ENCODE measurements at regions not wholly inside any gene's neighbourhood (a gene's known extent, or its start where the extent isn't known, plus 50 kb on each side); places are given as distances from the start of the nearest gene placed in this dataset.

DNA sequence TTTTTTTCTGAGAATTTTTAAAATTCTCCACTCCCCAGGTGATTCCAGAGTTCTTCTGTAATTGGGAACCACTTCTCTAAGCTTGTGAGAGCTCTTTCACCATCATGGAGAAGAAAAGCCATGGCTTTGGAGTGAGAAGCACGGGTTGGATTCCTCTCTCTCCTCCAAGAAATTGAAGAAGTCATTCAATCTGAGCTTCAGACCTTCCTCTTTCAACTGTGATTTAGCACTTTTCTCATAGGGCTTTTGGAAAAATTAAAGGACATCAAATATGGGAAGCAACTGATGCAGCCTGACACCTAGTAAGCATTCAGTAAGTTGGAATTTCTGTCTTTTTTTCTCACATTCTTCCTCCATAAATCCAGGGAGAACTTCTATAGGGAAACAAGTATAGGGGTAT lies 580.4 kb upstream of the KLF4 start:
- Mint-ChIP-seq H3K4me3 (no peak overlapping the region), H3K9me3 (peaks cover 6% of the 10 kb centered on the region), H3K36me3 (ENCODE audit: low read depth) (no peaks in the 10 kb centered on the region), H3K4me1 (no peaks in the 10 kb centered on the region), H3K27ac (ENCODE audit: unreplicated experiment) (no peak overlapping the region), H3K27me3 (ENCODE audit: low read depth) (peaks cover 3% of the 10 kb centered on the region)
- TF ChIP-seq, protein P1, sequence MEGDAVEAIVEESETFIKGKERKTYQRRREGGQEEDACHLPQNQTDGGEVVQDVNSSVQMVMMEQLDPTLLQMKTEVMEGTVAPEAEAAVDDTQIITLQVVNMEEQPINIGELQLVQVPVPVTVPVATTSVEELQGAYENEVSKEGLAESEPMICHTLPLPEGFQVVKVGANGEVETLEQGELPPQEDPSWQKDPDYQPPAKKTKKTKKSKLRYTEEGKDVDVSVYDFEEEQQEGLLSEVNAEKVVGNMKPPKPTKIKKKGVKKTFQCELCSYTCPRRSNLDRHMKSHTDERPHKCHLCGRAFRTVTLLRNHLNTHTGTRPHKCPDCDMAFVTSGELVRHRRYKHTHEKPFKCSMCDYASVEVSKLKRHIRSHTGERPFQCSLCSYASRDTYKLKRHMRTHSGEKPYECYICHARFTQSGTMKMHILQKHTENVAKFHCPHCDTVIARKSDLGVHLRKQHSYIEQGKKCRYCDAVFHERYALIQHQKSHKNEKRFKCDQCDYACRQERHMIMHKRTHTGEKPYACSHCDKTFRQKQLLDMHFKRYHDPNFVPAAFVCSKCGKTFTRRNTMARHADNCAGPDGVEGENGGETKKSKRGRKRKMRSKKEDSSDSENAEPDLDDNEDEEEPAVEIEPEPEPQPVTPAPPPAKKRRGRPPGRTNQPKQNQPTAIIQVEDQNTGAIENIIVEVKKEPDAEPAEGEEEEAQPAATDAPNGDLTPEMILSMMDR (conservative IDR thresholded peaks at IDR 0.05) = no peak
- DNase-seq (ENCODE audit: low read depth, low spot score) = no peak

DNA sequence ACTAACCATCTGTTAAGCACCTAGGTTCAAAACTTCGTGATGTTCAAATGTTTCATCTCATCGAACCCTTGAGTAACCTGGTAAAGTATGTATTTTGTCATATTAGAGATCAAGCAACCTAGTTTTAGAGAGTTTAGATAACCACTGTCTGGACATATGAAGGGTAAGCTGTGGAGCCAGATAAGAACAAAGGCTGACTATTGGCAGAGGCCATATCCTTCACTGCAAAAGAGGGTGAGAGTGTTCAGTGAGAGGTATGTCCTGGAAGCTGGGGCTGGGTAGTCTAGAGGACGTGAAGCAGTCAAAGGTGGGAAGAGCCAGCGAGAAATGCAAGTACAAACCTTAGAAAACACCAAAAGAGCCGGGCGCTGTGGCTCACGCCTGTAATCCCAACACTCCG lies 573.1 kb upstream of the KLF4 start:
- TF ChIP-seq, protein P1 (conservative IDR thresholded peaks at IDR 0.05) = no peak
- DNase-seq (ENCODE audit: low read depth, low spot score) = no peak
- Mint-ChIP-seq H3K4me3 (no peak overlapping the region), H3K4me1 (no peaks in the 10 kb centered on the region), H3K27me3 (ENCODE audit: low read depth) (peaks cover 3% of the 10 kb centered on the region), H3K9me3 (peaks cover 6% of the 10 kb centered on the region), H3K27ac (ENCODE audit: unreplicated experiment) (no peak overlapping the region), H3K36me3 (ENCODE audit: low read depth) (no peaks in the 10 kb centered on the region)

DNA sequence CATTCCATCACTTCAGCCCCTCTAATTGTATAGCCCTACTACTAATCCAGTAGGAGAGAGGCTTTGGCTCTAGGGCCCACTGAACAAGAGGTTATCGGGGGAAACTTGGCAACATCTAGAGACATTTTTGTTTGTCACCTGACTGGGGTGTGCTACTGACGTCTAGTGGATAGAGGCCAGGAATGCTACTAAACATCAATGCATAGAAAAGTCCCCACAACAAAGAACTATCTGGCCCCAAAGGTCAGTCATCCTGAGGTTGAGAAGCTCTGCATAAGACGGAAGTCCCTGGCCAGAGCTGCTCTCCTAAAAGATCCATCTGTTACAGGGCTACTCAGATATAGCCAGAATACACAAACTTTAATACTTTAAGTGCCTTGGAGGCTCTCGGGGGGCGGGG lies 570.6 kb upstream of the KLF4 start:
- Mint-ChIP-seq H3K27ac (ENCODE audit: unreplicated experiment) (no peak overlapping the region), H3K36me3 (ENCODE audit: low read depth) (no peaks in the 10 kb centered on the region), H3K9me3 (no peaks in the 10 kb centered on the region), H3K4me3 (no peak overlapping the region), H3K4me1 (no peaks in the 10 kb centered on the region), H3K27me3 (ENCODE audit: low read depth) (peaks cover 3% of the 10 kb centered on the region)
- DNase-seq (ENCODE audit: low read depth, low spot score) = no peak
- TF ChIP-seq, protein P1 (conservative IDR thresholded peaks at IDR 0.05) = no peak

DNA sequence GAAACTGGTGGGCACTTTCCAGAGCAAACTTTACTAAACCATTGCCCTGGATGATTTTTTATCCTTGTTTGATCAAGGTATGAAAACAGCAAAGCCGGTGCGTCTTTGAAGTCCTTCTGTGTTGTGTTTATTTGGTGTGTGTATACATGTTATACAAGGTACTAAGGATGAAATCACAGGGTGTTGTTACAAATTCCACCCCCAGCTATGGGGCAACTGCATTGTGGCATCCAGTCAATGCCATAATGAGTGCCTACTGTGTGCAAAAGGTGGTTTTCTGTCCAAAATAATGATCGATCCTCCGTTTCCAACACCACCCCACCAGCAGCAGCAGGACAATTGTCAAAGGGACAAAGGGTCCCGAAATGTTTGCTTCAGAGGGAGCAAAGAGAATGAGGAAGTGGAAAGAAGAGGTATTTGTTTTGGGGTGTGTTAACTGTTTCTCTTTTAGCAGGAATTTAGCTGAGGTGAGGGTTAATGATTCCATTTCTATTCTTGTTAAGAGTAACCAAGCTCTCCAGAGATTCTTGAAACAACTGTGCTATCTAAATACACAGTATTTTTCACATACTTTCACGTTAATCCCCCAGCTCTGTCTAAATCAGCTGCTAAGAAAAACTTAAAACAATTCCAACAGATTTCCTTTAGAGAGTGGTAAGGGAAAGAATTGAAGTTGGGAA lies 568.7 kb upstream of the KLF4 start:
- Mint-ChIP-seq H3K4me3 (no peak overlapping the region), H3K27me3 (ENCODE audit: low read depth) (no peaks in the 10 kb centered on the region), H3K36me3 (ENCODE audit: low read depth) (no peaks in the 10 kb centered on the region), H3K27ac (ENCODE audit: unreplicated experiment) (no peak overlapping the region), H3K4me1 (peaks cover 9% of the 10 kb centered on the region), H3K9me3 (no peaks in the 10 kb centered on the region)
- TF ChIP-seq, protein P1 (conservative IDR thresholded peaks at IDR 0.05) = no peak
- no peak for DNase-seq (ENCODE audit: low read depth, low spot score)

DNA sequence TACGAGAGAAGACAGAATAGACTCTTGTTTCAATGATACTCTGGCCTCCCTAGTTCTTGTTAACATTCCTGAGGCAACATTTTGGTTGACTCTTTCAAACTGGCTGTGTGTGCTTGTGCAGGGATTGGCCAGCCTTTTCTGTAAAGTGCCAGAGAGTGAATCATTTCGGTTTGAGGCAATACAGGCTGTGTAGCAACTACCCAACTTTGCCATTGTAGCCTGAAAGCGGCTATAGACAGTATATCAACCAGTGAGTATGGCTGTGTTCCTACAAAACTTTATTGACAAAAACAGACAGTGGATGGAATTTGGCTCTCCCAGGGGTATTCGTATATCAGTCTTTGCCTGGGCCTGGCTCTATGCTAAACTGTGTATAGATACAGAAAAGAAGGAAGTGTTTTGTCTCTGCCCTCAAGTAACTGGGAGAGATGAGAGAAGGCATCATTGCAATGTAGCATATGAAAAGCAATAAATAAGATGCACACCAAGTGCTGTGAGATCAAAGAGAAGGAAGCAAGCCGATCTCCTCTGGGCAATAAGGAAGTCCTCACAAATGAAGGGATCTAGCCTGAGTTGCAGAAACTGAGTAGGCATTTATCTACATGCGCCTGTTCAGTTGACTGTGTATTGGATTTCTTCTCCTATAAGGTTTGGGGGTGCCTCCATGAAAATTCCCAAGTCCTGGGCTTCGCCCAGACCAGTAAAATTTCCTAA lies 568.0 kb upstream of the KLF4 start:
- TF ChIP-seq, protein P1 (conservative IDR thresholded peaks at IDR 0.05) = no peak
- H3K4me1 Mint-ChIP-seq = peaks cover 9% of the 10 kb centered on the region
- H3K36me3 Mint-ChIP-seq (ENCODE audit: low read depth) = no peaks in the 10 kb centered on the region
- no peak for DNase-seq (ENCODE audit: low read depth, low spot score)
- no peak overlapping the region for H3K27ac Mint-ChIP-seq (ENCODE audit: unreplicated experiment)
- H3K4me3 Mint-ChIP-seq = no peak overlapping the region
- no peaks in the 10 kb centered on the region for H3K27me3 Mint-ChIP-seq (ENCODE audit: low read depth)
- no peaks in the 10 kb centered on the region for H3K9me3 Mint-ChIP-seq

Data from neural crest cell (in vitro differentiated cells).